H1 (cell line): ENCODE measurements at regions not wholly inside any gene's neighbourhood (a gene's known extent, or its start where the extent isn't known, plus 50 kb on each side); places are given as distances from the start of the nearest gene placed in this dataset.

ENCODE experiments used
- CTCF ChIA-PET: fragments of 300-600 bp; sonication (Branson Sonifier 250); formaldehyde crosslinking; loops from one replicate; lab custom pipeline; 2021; ENCODE audit not compliant: partially characterized antibody; lab: Charles Lee
- POLR2A ChIA-PET: fragments of 300-600 bp; sonication (Branson Sonifier 250); formaldehyde crosslinking; loops from one replicate; lab custom pipeline; 2021; ENCODE audit warnings: inconsistent platforms; ENCODE audit not compliant: partially characterized antibody; lab: Charles Lee
- DNase-seq, 2 experiments: peaks; one replicate each; pipeline versions ENCODE4 v3.0.0 to v3.0.0-alpha.2; 2010 to 2022; ENCODE audit warnings: low spot score in 2 of 2, low read depth in 1 of 2, mixed read lengths in 1 of 2
- FAIRE-seq: peaks from 2 replicates; lab custom pipeline; 2011; peaks lifted over from hg19 to GRCh38; lab: Jason Lieb, UNC
- H2AFZ ChIP-seq: 2 replicates; pipeline ENCODE4 v1.8.1; 2012; ENCODE audit warnings: low read length, inconsistent platforms
- H2AK5ac ChIP-seq: 2 replicates; pipeline ENCODE4 v1.6.1; 2013; ENCODE audit warnings: low read depth, low read length
- H2BK120ac ChIP-seq: replicated peaks from 2 replicates; pipeline ENCODE3; 2013; ENCODE audit warnings: low read depth, low read length, inconsistent platforms
- H2BK12ac ChIP-seq: 2 replicates; pipeline ENCODE4 v1.6.1; 2013; ENCODE audit warnings: low read depth, low read length
- H2BK15ac ChIP-seq: 2 replicates; pipeline ENCODE4 v1.6.1; 2013; ENCODE audit warnings: low read length
- H2BK20ac ChIP-seq: 2 replicates; pipeline ENCODE4 v1.6.1; 2013; ENCODE audit warnings: low read length
- H2BK5ac ChIP-seq: 2 replicates; pipeline ENCODE4 v1.6.1; 2013; ENCODE audit warnings: low read depth, low read length
- H3K14ac ChIP-seq: 2 replicates; pipeline ENCODE4 v1.6.1; 2013; ENCODE audit warnings: inconsistent platforms; ENCODE audit not compliant: insufficient read length
- H3K18ac ChIP-seq: 2 replicates; pipeline ENCODE4 v1.6.1; 2013; ENCODE audit warnings: low read length; ENCODE audit errors: extremely low read depth
- H3K23ac ChIP-seq: 2 replicates; pipeline ENCODE4 v1.6.1; 2013; ENCODE audit warnings: inconsistent platforms; ENCODE audit not compliant: insufficient read length
- H3K23me2 ChIP-seq: 2 replicates; pipeline ENCODE4 v1.6.1; 2013; ENCODE audit warnings: low read depth, low read length
- H3K27ac ChIP-seq: 2 replicates; pipeline ENCODE4 v1.6.1; 2011; ENCODE audit warnings: low read depth, low read length, inconsistent platforms
- H3K27me3 ChIP-seq, 4 experiments: replicated peaks in 1 of 4; 1 replicate in 1 of 4; 2 replicates in 3 of 4; pipeline versions ENCODE4 v1.6.1 to v1.8.1; 2011 to 2013; ENCODE audit warnings: low read length in 3 of 4, mild to moderate bottlenecking in 3 of 4, inconsistent platforms in 2 of 4, mixed read lengths in 2 of 4, moderate library complexity in 1 of 4; ENCODE audit not compliant: control insufficient read depth in 3 of 4, insufficient read depth in 3 of 4; ENCODE audit errors: extremely low read depth in 1 of 4
- H3K36me3 ChIP-seq, 4 experiments: 2 replicates each; pipeline versions ENCODE4 v1.6.1 to v1.8.1; 2011 to 2013; ENCODE audit warnings: mild to moderate bottlenecking in 4 of 4, low read length in 3 of 4, moderate library complexity in 2 of 4, control low read depth in 1 of 4, inconsistent platforms in 1 of 4; ENCODE audit not compliant: insufficient read depth in 4 of 4, control insufficient read depth in 2 of 4
- H3K4ac ChIP-seq: replicated peaks from 2 replicates; pipeline ENCODE3; 2013; ENCODE audit warnings: low read length, low read depth, mixed read lengths, inconsistent platforms; ENCODE audit not compliant: insufficient read length
- H3K4me1 ChIP-seq, 4 experiments: replicated peaks in 1 of 4; 1 replicate in 1 of 4; 2 replicates in 3 of 4; pipeline versions ENCODE4 v1.6.1 to v1.8.1; 2011 to 2013; ENCODE audit warnings: low read length in 3 of 4, inconsistent platforms in 2 of 4, mixed read lengths in 1 of 4; ENCODE audit not compliant: insufficient read depth in 4 of 4, control insufficient read depth in 3 of 4
- H3K4me2 ChIP-seq, 2 experiments: 2 replicates each; pipeline versions ENCODE4 v1.6.1 to v1.8.1; 2011 to 2013; ENCODE audit warnings: low read depth in 2 of 2, low read length in 2 of 2, control low read depth in 1 of 2, inconsistent platforms in 1 of 2, mild to moderate bottlenecking in 1 of 2; ENCODE audit not compliant: insufficient read depth in 1 of 2
- H3K4me3 ChIP-seq, 4 experiments: fragments of 200-600, 300-600 bp in 1 of 4; sonication (generic), shearing (Covaris generic), sonication (Bioruptor Twin) in 1 of 4; 2 replicates each; pipeline versions ENCODE4 v1.5.1 to v1.8.1; 2011 to 2016; ENCODE audit warnings: low read length in 4 of 4, low read depth in 3 of 4, control low read depth in 2 of 4, inconsistent platforms in 2 of 4, mild to moderate bottlenecking in 2 of 4, mixed read lengths in 1 of 4, moderate library complexity in 1 of 4; ENCODE audit not compliant: insufficient read depth in 2 of 4; ENCODE audit errors: extremely low read depth in 1 of 4
- H3K56ac ChIP-seq: replicated peaks from 2 replicates; pipeline ENCODE3; 2013; ENCODE audit warnings: low read depth, mild to moderate bottlenecking, mixed read lengths, low read length, inconsistent platforms; ENCODE audit not compliant: insufficient read length
- H3K79me1 ChIP-seq: 2 replicates; pipeline ENCODE4 v1.6.1; 2013; ENCODE audit warnings: low read depth, low read length, control low read depth
- H3K79me2 ChIP-seq, 2 experiments: 2 replicates each; pipeline versions ENCODE4 v1.6.1 to v1.8.1; 2012 to 2013; ENCODE audit warnings: low read length in 2 of 2, mild to moderate bottlenecking in 2 of 2, inconsistent platforms in 1 of 2; ENCODE audit not compliant: insufficient read depth in 2 of 2, control insufficient read depth in 1 of 2
- H3K9ac ChIP-seq, 4 experiments: replicated peaks in 1 of 4; 1 replicate in 1 of 4; 2 replicates in 3 of 4; pipeline versions ENCODE4 v1.6.1 to v1.8.1; 2011 to 2013; ENCODE audit warnings: low read depth in 3 of 4, low read length in 3 of 4, control low read depth in 2 of 4, mild to moderate bottlenecking in 2 of 4, moderate library complexity in 2 of 4, inconsistent platforms in 1 of 4; ENCODE audit errors: extremely low read depth in 1 of 4
- H3K9me3 ChIP-seq, 2 experiments: 2 replicates each; pipeline versions ENCODE4 v1.6.1 to v1.8.1; 2012 to 2013; ENCODE audit warnings: mild to moderate bottlenecking in 2 of 2, moderate library complexity in 2 of 2, control low read depth in 1 of 2, inconsistent platforms in 1 of 2, low read depth in 1 of 2, low read length in 1 of 2, mixed read lengths in 1 of 2; ENCODE audit not compliant: insufficient read depth in 2 of 2
- H4K20me1 ChIP-seq, 2 experiments: replicated peaks in 1 of 2; 2 replicates each; pipeline versions ENCODE3 to v1.8.1; 2011 to 2013; ENCODE audit warnings: inconsistent platforms in 2 of 2, low read length in 2 of 2, mild to moderate bottlenecking in 1 of 2; ENCODE audit not compliant: insufficient read depth in 2 of 2, control insufficient read depth in 1 of 2
- H4K5ac ChIP-seq: 2 replicates; pipeline ENCODE4 v1.6.1; 2013; ENCODE audit warnings: low read length, low read depth, mixed read lengths, inconsistent platforms; ENCODE audit not compliant: insufficient read length
- H4K8ac ChIP-seq: 2 replicates; pipeline ENCODE4 v1.8.0; 2013; ENCODE audit warnings: mild to moderate bottlenecking, moderate library complexity, low read length, inconsistent platforms; ENCODE audit not compliant: insufficient read depth; ENCODE audit errors: extremely low read depth
- H4K91ac ChIP-seq: replicated peaks from 2 replicates; pipeline ENCODE3; 2013; ENCODE audit warnings: low read length, mixed read lengths, inconsistent platforms; ENCODE audit not compliant: insufficient read length
- BACH1 ChIP-seq: IDR thresholded peaks from 2 replicates; pipeline ENCODE4 v1.6.1; 2012; ENCODE audit warnings: low read length, improper control_type of control experiment
- BCL11A ChIP-seq, 2 experiments: IDR thresholded peaks; one replicate each; pipeline ENCODE4 v1.6.1; 2011; ENCODE audit warnings: low read depth in 2 of 2, low read length in 2 of 2, mild to moderate bottlenecking in 2 of 2
- CEBPB ChIP-seq: IDR thresholded peaks from 2 replicates; pipeline ENCODE4 v1.6.1; 2012; ENCODE audit warnings: low read depth, low read length
- EZH2 ChIP-seq: fragments of 200-600 bp; sonication (generic); IDR thresholded peaks from 2 replicates; pipeline ENCODE4 v1.7.1; 2012; ENCODE audit warnings: low read depth, mild to moderate bottlenecking, moderate library complexity, low read length, inconsistent platforms; ENCODE audit not compliant: severe bottlenecking
- JUND ChIP-seq: IDR thresholded peaks from 2 replicates; pipeline ENCODE4 v1.6.1; 2011; ENCODE audit warnings: mild to moderate bottlenecking, improper control_type of control experiment, low read length
- RAD21 ChIP-seq, 2 experiments: IDR thresholded peaks in 1 of 2; conservative IDR thresholded peaks in 1 of 2; 2 replicates each; pipeline ENCODE4 v1.6.1; 2011; ENCODE audit warnings: low read depth in 2 of 2, low read length in 2 of 2, improper control_type of control experiment in 1 of 2, inconsistent platforms in 1 of 2, mild to moderate bottlenecking in 1 of 2, moderate library complexity in 1 of 2
- RBBP5 ChIP-seq: IDR thresholded peaks from 2 replicates; pipeline ENCODE4 v1.7.1; 2012; ENCODE audit warnings: low read depth, mild to moderate bottlenecking, inconsistent platforms, low read length, moderate library complexity, borderline replicate concordance
- SIRT6 ChIP-seq: IDR thresholded peaks from one replicate; pipeline ENCODE4 v1.7.1; 2012; ENCODE audit warnings: low read length, inconsistent platforms
- SP2 ChIP-seq: IDR thresholded peaks from 2 replicates; pipeline ENCODE4 v1.6.1; 2012; ENCODE audit warnings: mild to moderate bottlenecking, low read length, inconsistent platforms
- SUZ12 ChIP-seq: fragments of 200-600 bp; sonication (generic); IDR thresholded peaks from 2 replicates; pipeline ENCODE4 v1.6.1; 2012; ENCODE audit warnings: mild to moderate bottlenecking, inconsistent platforms, low read length, moderate library complexity, mixed read lengths
- TBP ChIP-seq: IDR thresholded peaks from 2 replicates; pipeline ENCODE4 v1.6.1; 2011; ENCODE audit warnings: low read depth, low read length, improper control_type of control experiment
- WGBS, 2 experiments: shearing (Covaris generic) in 1 of 2; methylation state at CpG; one replicate each; pipeline versions ENCODE4 v1.1.6 to v1.1.7; 2013 to 2015; ENCODE audit warnings: low lambda C conversion rate in 2 of 2, mixed read lengths in 2 of 2, inconsistent platforms in 1 of 2, low coverage in 1 of 2, missing lambda C conversion rate in 1 of 2; ENCODE audit not compliant: insufficient replicate concordance in 2 of 2, insufficient coverage in 1 of 2, insufficient read length in 1 of 2; ENCODE audit errors: extremely low coverage in 1 of 2, missing lambda C conversion rate in 1 of 2; 5-methylcytosine and 5-hydroxymethylcytosine counted together
- TF ChIP-seq, protein P1 (sequence below): IDR thresholded peaks from 2 replicates; pipeline ENCODE4 v1.6.1; 2012; ENCODE audit warnings: inconsistent platforms
- TF ChIP-seq, protein P2 (sequence below): IDR thresholded peaks from 2 replicates; pipeline ENCODE4 v1.6.1; 2012; ENCODE audit warnings: low read length, inconsistent platforms

DNA sequence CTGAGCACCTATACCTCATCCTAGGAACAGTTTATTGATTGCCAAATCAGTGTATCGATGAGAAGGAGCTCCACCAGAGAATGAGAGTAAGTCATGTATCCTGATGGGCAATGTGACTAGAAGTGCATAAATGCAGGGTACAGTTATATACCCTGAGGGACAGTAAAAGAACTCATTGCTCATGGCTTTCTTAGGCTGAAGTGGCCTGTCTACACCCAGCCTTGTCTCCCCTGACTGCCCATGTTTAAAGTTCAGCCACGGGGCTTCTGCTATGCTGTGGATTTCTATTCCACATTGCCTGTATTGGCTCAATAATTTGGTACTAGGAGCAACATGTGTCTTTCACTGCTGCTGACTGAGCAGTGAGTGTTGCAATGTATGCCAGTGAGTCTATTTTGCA, 400.4 kb upstream of the IMPG1 start:
- CTCF ChIA-PET: no interaction called here
- 89% methylated on average over 2 of the region's 2 CpGs; no CpG with 5 or more reads in 1 of the 2 experiments for WGBS, 2 experiments
- Histone ChIP-seq H3K4me2 (no peak overlapping the region), H3K27me3 (no peaks in the 10 kb centered on the region), H4K91ac (no peak overlapping the region), H2BK120ac (no peak overlapping the region), H2BK12ac (no peak overlapping the region), H2BK5ac (no peak overlapping the region), H3K23me2 (no peaks in the 10 kb centered on the region), H3K4ac (no peak overlapping the region), H2BK15ac (no peak overlapping the region), H3K4me3 (no peak overlapping the region), H4K20me1 (no peaks in the 10 kb centered on the region), H4K5ac (no peak overlapping the region), H3K9ac (no peak overlapping the region), H3K56ac (no peak overlapping the region), H2AK5ac (no peak overlapping the region), H3K79me1 (no peaks in the 10 kb centered on the region), H3K79me2 (no peaks in the 10 kb centered on the region), H3K23ac (no peak overlapping the region), H4K8ac (no peak overlapping the region), H3K4me1 (no peaks in the 10 kb centered on the region), H3K27ac (no peak overlapping the region), H3K18ac (no peak overlapping the region), H2AFZ (no peak overlapping the region), H3K36me3 (no peaks in the 10 kb centered on the region), H2BK20ac (no peak overlapping the region), H3K9me3 (no peaks in the 10 kb centered on the region), H3K14ac (no peak overlapping the region)
- FAIRE-seq (no peak), DNase-seq (no peak)
- POLR2A ChIA-PET: no interaction called here
- TF ChIP-seq RBBP5: no peak
- TF ChIP-seq BACH1: no peak
- no peak for TF ChIP-seq CEBPB
- TF ChIP-seq SUZ12: no peak
- TF ChIP-seq RAD21 (IDR thresholded peaks at IDR 0.05 in 1 of 2, conservative IDR thresholded peaks at IDR 0.05 in 1 of 2; ENCODE audit: low read depth in 2 of 2, low read length in 2 of 2): no peak
- TF ChIP-seq, protein P1, sequence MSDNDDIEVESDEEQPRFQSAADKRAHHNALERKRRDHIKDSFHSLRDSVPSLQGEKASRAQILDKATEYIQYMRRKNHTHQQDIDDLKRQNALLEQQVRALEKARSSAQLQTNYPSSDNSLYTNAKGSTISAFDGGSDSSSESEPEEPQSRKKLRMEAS: no peak
- TF ChIP-seq SIRT6: no peak
- TF ChIP-seq, protein P2, sequence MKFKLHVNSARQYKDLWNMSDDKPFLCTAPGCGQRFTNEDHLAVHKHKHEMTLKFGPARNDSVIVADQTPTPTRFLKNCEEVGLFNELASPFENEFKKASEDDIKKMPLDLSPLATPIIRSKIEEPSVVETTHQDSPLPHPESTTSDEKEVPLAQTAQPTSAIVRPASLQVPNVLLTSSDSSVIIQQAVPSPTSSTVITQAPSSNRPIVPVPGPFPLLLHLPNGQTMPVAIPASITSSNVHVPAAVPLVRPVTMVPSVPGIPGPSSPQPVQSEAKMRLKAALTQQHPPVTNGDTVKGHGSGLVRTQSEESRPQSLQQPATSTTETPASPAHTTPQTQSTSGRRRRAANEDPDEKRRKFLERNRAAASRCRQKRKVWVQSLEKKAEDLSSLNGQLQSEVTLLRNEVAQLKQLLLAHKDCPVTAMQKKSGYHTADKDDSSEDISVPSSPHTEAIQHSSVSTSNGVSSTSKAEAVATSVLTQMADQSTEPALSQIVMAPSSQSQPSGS: no peak
- no peak for TF ChIP-seq TBP
- no peak for TF ChIP-seq SP2
- TF ChIP-seq EZH2: no peak
- no peak for TF ChIP-seq JUND
- no peak for TF ChIP-seq BCL11A (IDR thresholded peaks at IDR 0.05; ENCODE audit: low read depth in 2 of 2, low read length in 2 of 2)
